GM12873 (cell line): ENCODE measurements at regions not wholly inside any gene's neighbourhood (a gene's known extent, or its start where the extent isn't known, plus 50 kb on each side); places are given as distances from the start of the nearest gene placed in this dataset.

ENCODE experiments used
- TF ChIP-seq, protein P1 (sequence below): IDR thresholded peaks from 2 replicates; pipeline ENCODE4 v1.5.1; 2012; ENCODE audit warnings: low read depth, mild to moderate bottlenecking, moderate library complexity, low read length, control low read depth; ENCODE audit not compliant: insufficient read depth; ENCODE audit errors: missing control alignments

- TF ChIP-seq, protein P1, sequence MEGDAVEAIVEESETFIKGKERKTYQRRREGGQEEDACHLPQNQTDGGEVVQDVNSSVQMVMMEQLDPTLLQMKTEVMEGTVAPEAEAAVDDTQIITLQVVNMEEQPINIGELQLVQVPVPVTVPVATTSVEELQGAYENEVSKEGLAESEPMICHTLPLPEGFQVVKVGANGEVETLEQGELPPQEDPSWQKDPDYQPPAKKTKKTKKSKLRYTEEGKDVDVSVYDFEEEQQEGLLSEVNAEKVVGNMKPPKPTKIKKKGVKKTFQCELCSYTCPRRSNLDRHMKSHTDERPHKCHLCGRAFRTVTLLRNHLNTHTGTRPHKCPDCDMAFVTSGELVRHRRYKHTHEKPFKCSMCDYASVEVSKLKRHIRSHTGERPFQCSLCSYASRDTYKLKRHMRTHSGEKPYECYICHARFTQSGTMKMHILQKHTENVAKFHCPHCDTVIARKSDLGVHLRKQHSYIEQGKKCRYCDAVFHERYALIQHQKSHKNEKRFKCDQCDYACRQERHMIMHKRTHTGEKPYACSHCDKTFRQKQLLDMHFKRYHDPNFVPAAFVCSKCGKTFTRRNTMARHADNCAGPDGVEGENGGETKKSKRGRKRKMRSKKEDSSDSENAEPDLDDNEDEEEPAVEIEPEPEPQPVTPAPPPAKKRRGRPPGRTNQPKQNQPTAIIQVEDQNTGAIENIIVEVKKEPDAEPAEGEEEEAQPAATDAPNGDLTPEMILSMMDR, result no peak
These were observed 294.7 kb downstream of the OXSM start for GRCh38 chr3:26084629-26085028.

- TF ChIP-seq, protein P1, result no peak
These were observed 297.9 kb downstream of the OXSM start for GRCh38 chr3:26087751-26088150.

- TF ChIP-seq, protein P1, result no peak
These were observed 299.4 kb downstream of the OXSM start for GRCh38 chr3:26089249-26089648.

DNA sequence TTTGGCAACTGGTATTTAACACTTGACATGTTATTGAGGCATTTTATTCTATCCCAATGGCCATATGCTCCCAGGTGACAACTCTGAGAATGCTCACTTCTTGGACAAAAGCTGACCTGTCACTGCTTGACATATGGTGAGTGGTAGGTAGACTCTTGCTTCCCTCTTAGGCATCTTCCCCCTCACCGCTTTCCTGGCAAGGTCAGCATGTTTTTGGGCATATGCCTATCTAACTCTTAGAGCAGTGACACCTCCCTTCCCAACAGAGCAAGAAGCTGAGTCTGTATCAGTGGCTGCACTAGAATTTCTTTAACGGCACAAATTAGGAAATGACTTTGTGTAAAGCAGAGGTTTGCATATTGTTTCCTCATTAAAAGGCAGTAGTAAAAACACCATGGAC is 300.7 kb downstream of the OXSM start:
- TF ChIP-seq, protein P1, result no peak

DNA sequence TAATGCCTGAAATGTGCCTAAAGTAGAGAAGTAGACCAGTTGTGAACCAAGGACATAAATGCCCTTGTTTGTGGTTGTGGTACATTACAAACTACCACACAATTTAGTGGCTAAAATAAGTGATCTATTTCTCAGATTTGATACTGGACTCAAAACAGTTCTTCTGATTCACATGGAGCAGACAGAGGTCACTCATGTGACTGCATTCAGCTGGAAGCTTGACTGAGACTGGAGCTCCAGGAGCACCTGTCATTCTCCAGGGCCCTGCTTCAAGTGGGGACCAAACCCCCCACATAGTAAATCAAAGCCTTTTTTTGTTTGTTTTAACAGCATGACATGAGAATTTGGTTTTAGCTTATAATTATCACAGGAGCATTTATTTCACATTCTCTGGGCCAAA is 301.2 kb downstream of the OXSM start:
- TF ChIP-seq, protein P1, result no peak

DNA sequence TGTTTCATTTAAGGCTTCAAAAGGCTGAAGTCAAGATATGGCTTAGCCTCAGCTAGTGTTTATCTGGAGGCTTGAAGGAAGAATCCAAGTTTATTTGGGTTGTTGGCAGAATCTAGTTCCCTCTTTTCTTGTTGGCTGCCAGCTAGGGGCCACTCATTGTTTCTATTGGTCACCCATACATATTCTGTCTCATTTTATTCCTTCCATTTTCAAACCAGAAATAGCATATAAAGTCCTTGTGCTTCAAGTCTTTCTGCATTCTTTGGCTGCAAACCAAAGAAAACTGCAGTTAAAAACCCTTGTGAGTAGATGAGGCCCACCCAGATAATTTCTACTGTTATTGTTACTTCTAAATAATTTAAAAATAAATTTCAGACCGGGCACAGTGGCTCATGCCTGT is 301.7 kb downstream of the OXSM start:
- TF ChIP-seq, protein P1, result no peak

GRCh38 chr3:26099692-26100091 is 309.8 kb downstream of the OXSM start:
- TF ChIP-seq, protein P1, result no peak

- TF ChIP-seq, protein P1, result no peak
These were observed 310.3 kb downstream of the OXSM start for GRCh38 chr3:26100176-26100575.
